GM23248 (cell line): ENCODE measurements at regions not wholly inside any gene's neighbourhood (a gene's known extent, or its start where the extent isn't known, plus 50 kb on each side); places are given as distances from the start of the nearest gene placed in this dataset.

ENCODE experiments used
- EZH2 ChIP-seq: fragments of 200-600 bp; sonication (generic); IDR thresholded peaks from 2 replicates; pipeline ENCODE4 v1.6.1; 2018; ENCODE audit warnings: antibody characterized with exemption, mild to moderate bottlenecking; ENCODE audit not compliant: insufficient read depth, poor library complexity, severe bottlenecking
- EZH2phosphoT487 ChIP-seq: fragments of 200-600 bp; sonication (generic); IDR thresholded peaks from 2 replicates; pipeline ENCODE4 v1.6.1; 2018; ENCODE audit warnings: antibody characterized with exemption, moderate library complexity, mild to moderate bottlenecking, low read depth; ENCODE audit not compliant: insufficient read depth

GRCh38 chr9:14413812-14414211 lies 99.9 kb upstream of the NFIB start:
- no peak for TF ChIP-seq EZH2
- no peak for TF ChIP-seq EZH2phosphoT487
